ENCODE measurements at regions not wholly inside any gene's neighbourhood (a gene's known extent, or its start where the extent isn't known, plus 50 kb on each side); places are given as distances from the start of the nearest gene placed in this dataset.

DNA sequence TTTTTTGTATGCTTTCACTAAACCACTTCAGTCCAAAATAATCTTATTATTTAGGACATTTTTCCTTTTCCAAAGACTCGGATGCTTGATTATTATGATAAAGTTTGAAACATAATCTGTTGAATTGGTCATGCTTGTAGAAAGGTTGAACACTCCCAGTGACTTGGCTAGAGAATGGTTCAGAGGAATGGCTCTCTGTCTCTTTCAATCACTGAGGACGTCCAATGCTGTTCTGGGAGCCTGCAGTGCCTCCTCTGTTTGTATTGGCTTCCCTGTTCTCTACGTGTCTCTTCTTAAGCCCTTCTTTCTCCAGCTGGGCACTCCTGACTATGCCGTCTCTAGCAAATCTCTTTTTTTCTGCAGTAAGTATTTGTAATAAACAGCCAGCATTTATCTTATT is 369.0 kb upstream of the DYNLRB2 start:
- DNase-seq, result no peak

GRCh38 chr16:80171199-80171598 is 369.6 kb upstream of the DYNLRB2 start:
- no peak for DNase-seq

DNA sequence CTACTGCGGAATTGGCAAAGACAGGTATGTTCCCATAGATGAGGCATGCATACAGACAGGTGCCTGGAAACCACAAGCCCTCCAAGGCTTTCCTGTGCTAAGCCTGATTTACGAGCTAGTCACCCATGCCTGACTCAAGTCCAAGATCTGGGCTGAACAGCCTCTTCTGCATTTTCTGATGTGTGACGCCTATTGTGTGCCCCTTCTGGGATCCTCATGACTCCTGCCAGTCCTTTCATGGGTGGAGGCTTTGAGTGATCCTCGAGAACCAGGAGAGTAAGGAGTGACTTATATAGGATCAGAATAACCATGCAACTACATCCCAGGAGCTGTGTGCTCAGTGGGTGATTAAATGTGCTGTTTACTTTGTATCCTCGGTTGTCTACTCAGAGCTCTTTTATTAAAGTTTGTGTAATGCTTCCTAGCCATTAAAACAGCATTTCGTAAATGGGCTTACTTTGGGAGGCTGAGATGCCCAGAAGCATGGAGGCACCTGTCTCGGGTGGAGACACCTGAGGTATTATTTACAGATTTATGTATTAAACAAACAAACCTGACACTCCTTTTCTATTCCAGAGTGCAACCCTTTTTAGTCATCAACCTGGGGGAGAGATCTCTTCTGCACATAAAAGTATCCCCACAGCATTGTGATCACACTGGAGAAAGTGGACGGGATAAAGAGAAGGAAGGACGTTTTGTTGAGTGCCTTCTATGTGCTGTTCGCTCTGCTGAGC is 373.0 kb upstream of the DYNLRB2 start:
- no peak for DNase-seq

DNA sequence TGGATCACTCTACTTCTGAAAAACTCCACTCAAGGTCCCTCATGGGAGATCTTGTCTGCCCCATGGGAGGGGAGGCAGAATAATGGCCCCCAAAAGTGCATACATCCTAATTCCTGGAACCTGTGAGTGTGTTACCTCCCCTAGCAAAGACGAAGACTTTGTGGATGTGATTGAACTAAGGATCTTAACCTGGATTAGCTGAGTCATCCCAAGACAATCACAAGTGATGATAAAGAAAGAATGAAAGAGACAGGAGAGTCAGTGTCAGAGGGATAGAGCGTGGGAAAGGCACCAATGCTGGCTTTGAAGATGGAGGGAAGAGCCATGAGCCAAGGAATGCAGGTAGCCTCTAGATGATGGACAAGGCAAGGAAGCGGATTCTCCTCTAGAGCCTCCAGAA is 374.7 kb upstream of the DYNLRB2 start:
- DNase-seq, result no peak

GRCh38 chr16:80164966-80165550 is 375.7 kb upstream of the DYNLRB2 start:
- no peak for DNase-seq

GRCh38 chr16:80163339-80163738 is 377.5 kb upstream of the DYNLRB2 start:
- DNase-seq, result no peak

GRCh38 chr16:80161799-80162739 is 378.7 kb upstream of the DYNLRB2 start:
- peak in 1 of 2 experiments; percentile 7 for DNase-seq

DNA sequence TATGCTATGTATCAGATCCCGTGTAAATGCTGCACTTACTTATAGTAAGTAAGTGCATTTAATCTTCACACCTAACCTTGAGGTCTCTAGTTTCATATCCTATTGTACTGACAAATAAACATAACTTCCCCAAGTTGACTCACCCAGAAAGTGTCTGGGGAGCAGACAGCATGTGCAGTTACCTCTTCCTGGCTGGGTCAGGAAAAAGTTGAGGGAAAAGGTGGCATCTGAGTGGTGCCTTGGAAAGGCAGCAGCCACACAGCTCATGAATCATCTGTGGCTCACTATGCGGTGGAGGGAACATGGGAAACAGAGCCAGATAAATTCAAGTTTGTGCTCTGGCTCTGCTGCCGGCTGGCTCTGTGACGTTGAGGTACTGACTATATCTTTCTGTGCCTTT is 382.0 kb upstream of the DYNLRB2 start:
- DNase-seq, result no peak

GRCh38 chr16:80151722-80152111 is 389.1 kb upstream of the DYNLRB2 start:
- DNase-seq, result no peak

GRCh38 chr16:80150978-80151721 is 389.6 kb upstream of the DYNLRB2 start:
- DNase-seq, result no peak

- no peak for DNase-seq
These were observed 392.0 kb upstream of the DYNLRB2 start for GRCh38 chr16:80148826-80149225.

GRCh38 chr16:80147026-80147655 is 393.7 kb upstream of the DYNLRB2 start:
- no peak for DNase-seq

- DNase-seq, result no peak
These were observed 396.6 kb upstream of the DYNLRB2 start for GRCh38 chr16:80144191-80144590.

DNA sequence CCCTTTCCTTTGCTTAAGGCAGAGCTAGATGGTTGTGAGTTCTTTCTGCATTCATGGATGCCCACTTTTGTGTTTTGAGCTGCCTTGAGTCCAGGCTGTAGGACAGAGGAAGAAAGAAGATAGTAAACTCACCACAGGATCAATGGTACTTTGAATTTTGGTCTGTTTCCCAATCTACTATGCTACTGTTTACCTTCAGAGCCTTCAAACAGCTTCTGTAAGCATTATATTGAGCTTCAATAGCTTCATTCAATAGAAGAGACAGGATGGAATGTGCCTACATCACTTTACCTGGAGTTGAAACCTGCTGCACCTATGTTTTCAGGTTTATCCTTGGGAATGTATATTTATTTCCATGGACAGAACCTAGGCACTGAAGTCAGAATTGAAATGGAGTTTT is 397.9 kb upstream of the DYNLRB2 start:
- no peak for DNase-seq

DNA sequence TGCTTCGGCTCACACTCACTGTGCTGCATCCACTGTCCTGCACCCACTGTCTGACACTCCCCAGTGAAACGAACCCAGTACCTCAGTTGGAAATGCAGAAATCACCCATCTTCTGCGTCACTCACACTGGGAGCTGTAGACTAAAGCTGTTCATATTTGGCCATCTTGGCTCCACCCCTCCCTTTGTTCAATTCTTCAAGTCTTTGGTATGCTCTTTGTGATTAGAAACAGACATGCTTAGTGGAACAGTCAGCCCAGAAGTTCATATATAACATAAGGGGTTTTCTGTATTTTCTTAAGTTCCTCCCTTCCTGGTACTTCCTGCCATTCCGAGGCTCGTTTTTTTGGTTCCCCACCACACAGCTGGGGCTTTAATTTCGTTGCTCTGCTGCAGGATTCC is 398.5 kb upstream of the DYNLRB2 start:
- DNase-seq, result no peak

DNA sequence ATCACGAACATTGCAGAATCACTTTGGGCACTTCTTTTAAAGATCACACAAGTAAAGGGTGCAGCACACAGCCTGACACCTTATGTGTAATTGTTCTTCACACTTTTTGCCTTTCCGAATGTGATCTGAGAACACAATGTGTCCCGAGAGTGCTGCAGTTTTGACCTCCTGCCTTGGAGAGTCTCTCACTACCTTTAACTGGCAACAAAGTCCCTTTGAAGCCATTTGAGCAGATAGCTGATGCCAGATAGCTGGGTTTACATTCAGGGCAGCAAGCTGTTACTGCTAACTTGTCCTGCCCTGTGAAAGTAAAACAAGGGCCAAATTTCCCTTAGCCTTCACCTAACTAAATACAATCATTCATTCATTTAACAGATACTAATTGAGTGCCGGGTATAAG is 411.0 kb upstream of the DYNLRB2 start:
- DNase-seq, result no peak

GRCh38 chr16:80125677-80126076 is 415.1 kb upstream of the DYNLRB2 start:
- no peak for DNase-seq

DNA sequence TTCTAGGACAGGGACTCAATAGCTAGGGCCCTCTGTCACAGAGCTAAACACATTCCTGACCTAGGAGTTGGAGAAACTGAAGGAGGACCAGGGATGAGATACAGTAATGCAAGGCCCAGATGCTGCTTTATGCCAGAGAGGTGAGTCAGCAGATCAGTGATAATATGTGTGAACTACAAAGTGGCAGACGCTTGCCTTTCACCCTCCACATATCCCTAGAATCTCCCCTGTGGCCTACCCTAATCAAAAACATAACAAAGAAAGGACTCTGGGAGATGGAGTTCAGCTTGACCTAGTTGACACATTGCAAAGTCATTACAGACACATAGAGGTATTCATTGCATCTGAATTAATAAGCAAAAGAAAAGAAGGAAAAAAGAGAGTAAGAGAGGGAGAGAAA is 417.6 kb upstream of the DYNLRB2 start:
- no peak for DNase-seq

DNA sequence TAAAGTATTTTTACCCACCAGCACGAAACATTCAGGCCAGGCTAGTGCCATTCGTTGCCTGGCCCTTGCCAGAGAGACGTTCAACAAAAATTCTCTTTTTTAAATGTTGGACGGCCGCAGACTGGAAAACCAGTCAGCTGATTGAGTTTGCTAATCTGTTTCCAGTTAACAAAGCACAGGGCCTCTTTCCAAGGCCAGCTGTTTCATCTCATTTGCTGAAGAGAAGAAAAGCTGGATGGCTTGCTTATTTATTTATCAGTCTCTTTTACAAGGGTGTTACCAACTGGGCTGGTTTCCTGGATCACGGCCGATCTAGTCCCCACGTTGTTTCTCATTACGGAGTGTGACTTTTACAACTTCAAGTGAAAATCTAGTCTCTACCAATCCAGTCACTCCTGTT is 418.7 kb upstream of the DYNLRB2 start:
- no peak for DNase-seq

GRCh38 chr16:80121522-80121909 is 419.3 kb upstream of the DYNLRB2 start:
- DNase-seq, result no peak

- DNase-seq, result no peak
These were observed 419.8 kb upstream of the DYNLRB2 start for GRCh38 chr16:80120899-80121521.

DNA sequence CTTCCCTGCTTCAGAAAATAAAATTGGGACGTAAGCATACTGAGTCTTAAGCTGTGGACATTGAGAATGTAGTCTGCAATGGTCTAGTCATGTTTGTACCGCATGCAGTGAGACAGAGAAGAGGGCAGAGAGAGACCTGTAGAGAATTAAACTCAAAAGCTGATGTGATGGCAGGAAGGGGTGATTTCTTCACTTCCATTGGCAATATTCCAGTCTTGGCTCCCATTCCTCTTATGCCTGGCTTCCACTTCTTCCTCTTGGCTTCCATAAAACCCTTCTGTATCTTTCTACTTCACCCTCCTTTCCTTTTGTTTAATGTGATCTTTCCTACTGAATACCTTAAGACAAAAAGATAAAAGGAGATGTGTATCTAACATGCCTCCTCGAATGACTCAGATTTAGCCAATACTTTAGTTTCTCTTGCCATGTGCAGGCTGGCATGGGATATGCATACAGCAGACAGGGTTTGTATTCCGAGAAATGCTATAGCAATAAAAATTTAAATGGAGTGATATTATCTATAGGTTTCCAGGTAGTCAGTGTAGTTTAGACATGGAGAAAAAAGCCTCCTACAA is 423.1 kb upstream of the DYNLRB2 start:
- DNase-seq, result no peak

All from cerebellar nuclear complex (tissue), 1 donor.